A549 (cell line): ENCODE measurements at regions not wholly inside any gene's neighbourhood (a gene's known extent, or its start where the extent isn't known, plus 50 kb on each side); places are given as distances from the start of the nearest gene placed in this dataset.

Source experiments
- ATAC-seq, 2 experiments: fragments of 200-7000 bp in 1 of 2; fragments of >200 bp in 1 of 2; cut with Nextera tagmentation in 1 of 2; cut with Tn5 transposase in 1 of 2; 3 replicates each; pipeline versions ENCODE4 v1.8.0 to v1.9.1; 2018 to 2020; ENCODE audit warnings: mild to moderate bottlenecking in 1 of 2, moderate library complexity in 1 of 2
- CTCF ChIA-PET: fragments of 300-600 bp; sonication (Branson Sonifier 250); formaldehyde crosslinking; extraction: SDS; loops from one replicate; lab custom pipeline; 2021; ENCODE audit warnings: antibody characterized with exemption, inconsistent platforms; lab: Yijun Ruan, JAX
- POLR2A ChIA-PET: fragments of 350-600 bp; formaldehyde crosslinking; extraction: SDS; loops from one replicate; lab custom pipeline; 2021; ENCODE audit warnings: antibody characterized with exemption, inconsistent platforms; lab: Yijun Ruan, JAX
- DNase-seq, 2 experiments: peaks; one replicate each; pipeline versions ENCODE4 v3.0.0 to v3.0.0-alpha.2; 2011 to 2016; ENCODE audit warnings: low read depth in 1 of 2, low spot score in 1 of 2
- FAIRE-seq: peaks from 2 replicates; lab custom pipeline; 2011; peaks lifted over from hg19 to GRCh38; lab: Jason Lieb, UNC
- H3K27ac ChIP-seq, 2 experiments: fragments of >200 bp; sonication (Bioruptor Twin); formaldehyde crosslinking; 3 replicates each; pipeline ENCODE4 v1.5.1; 2016 to 2017
- H3K4me1 ChIP-seq: fragments of >200 bp; sonication (Bioruptor Twin); formaldehyde crosslinking; 3 replicates; pipeline ENCODE4 v1.6.1; 2016
- H3K4me2 ChIP-seq: fragments of >200 bp; sonication (Bioruptor Twin); formaldehyde crosslinking; 3 replicates; pipeline ENCODE4 v1.6.1; 2016
- H3K4me3 ChIP-seq: fragments of >200 bp; sonication (Bioruptor Twin); formaldehyde crosslinking; 3 replicates; pipeline ENCODE4 v1.5.1; 2016
- H3K9me3 ChIP-seq: fragments of >200 bp; sonication (Bioruptor Twin); formaldehyde crosslinking; 3 replicates; pipeline ENCODE4 v1.6.1; 2016
- ATOH8 ChIP-seq: fragments of 250-450 bp; sonication (Bioruptor Pico); IDR thresholded peaks from 2 replicates; pipeline ENCODE4 v1.5.0; 2020; ENCODE audit warnings: low read depth, mild to moderate bottlenecking, moderate library complexity
- BCL3 ChIP-seq: fragments of >200 bp; sonication (Bioruptor Twin); formaldehyde crosslinking; IDR thresholded peaks from 3 replicates; pipeline ENCODE4 v1.6.1; 2016
- CBX8 ChIP-seq: fragments of 200-600 bp; sonication (generic); IDR thresholded peaks from 2 replicates; pipeline ENCODE4 v1.6.1; 2016
- CEBPB ChIP-seq, 2 experiments: fragments of >200 bp in 1 of 2; sonication (Bioruptor Twin) in 1 of 2; formaldehyde crosslinking in 1 of 2; IDR thresholded peaks; 2 replicates each; pipeline ENCODE4 v1.6.1; 2012 to 2016
- EHF ChIP-seq: fragments of 250-450 bp; sonication (Bioruptor Pico); IDR thresholded peaks from 2 replicates; pipeline ENCODE4 v1.5.0; 2020; ENCODE audit warnings: mild to moderate bottlenecking
- EHMT2 ChIP-seq: fragments of 200-600 bp; sonication (generic); IDR thresholded peaks from 2 replicates; pipeline ENCODE4 v1.6.1; 2016; ENCODE audit warnings: antibody characterized with exemption, low read depth, mild to moderate bottlenecking, moderate library complexity
- ELK1 ChIP-seq: fragments of 150-350 bp; IDR thresholded peaks from 2 replicates; pipeline ENCODE4 v1.6.1; 2014; ENCODE audit warnings: low read depth, mild to moderate bottlenecking, low read length
- EP300 ChIP-seq, 2 experiments: fragments of >200 bp; sonication (Bioruptor Twin); formaldehyde crosslinking; IDR thresholded peaks; 2 replicates in 1 of 2; 3 replicates in 1 of 2; pipeline ENCODE4 v1.6.1; 2016 to 2017
- FOSB ChIP-seq: fragments of 250-450 bp; sonication (Bioruptor Pico); IDR thresholded peaks from 2 replicates; pipeline ENCODE4 v1.5.0; 2020; ENCODE audit warnings: mild to moderate bottlenecking, moderate library complexity
- HES2 ChIP-seq: fragments of >200 bp; sonication (Bioruptor Twin); formaldehyde crosslinking; IDR thresholded peaks from 2 replicates; pipeline ENCODE4 v1.6.1; 2016
- HEYL ChIP-seq: fragments of 250-450 bp; sonication (Bioruptor Pico); IDR thresholded peaks from 2 replicates; pipeline ENCODE4 v1.8.0; 2021; ENCODE audit warnings: mild to moderate bottlenecking, moderate library complexity
- HMGXB4 ChIP-seq: fragments of 250-450 bp; sonication (Bioruptor Pico); IDR thresholded peaks from 2 replicates; pipeline ENCODE4 v1.5.0; 2021; ENCODE audit warnings: mild to moderate bottlenecking, moderate library complexity, borderline replicate concordance
- HOXB13 ChIP-seq: fragments of 250-450 bp; sonication (Bioruptor Pico); IDR thresholded peaks from 2 replicates; pipeline ENCODE4 v1.5.0; 2020; ENCODE audit warnings: low read depth, mild to moderate bottlenecking, moderate library complexity
- HOXB5 ChIP-seq: fragments of 250-450 bp; sonication (Bioruptor Pico); IDR thresholded peaks from 2 replicates; pipeline ENCODE4 v1.5.0; 2020; ENCODE audit warnings: mild to moderate bottlenecking, moderate library complexity
- KDM5A ChIP-seq: fragments of 200-600 bp; sonication (generic); IDR thresholded peaks from 2 replicates; pipeline ENCODE4 v1.6.1; 2016; ENCODE audit warnings: antibody characterized with exemption, mild to moderate bottlenecking
- MAZ ChIP-seq: fragments of 150-350 bp; IDR thresholded peaks from 2 replicates; pipeline ENCODE4 v1.6.1; 2014; ENCODE audit warnings: antibody characterized with exemption, low read depth, low read length, borderline replicate concordance
- MYC ChIP-seq: IDR thresholded peaks from 2 replicates; pipeline ENCODE4 v1.6.1; 2012; ENCODE audit warnings: mild to moderate bottlenecking, inconsistent platforms, low read length, improper control_type of control experiment, borderline replicate concordance
- NFE2L2 ChIP-seq: fragments of 150-350 bp; conservative IDR thresholded peaks from 2 replicates; pipeline ENCODE4 v1.6.1; 2014; ENCODE audit warnings: low read length
- POLR2AphosphoS2 ChIP-seq: conservative IDR thresholded peaks from 2 replicates; pipeline ENCODE4 v1.6.1; 2012; ENCODE audit warnings: low read length, improper control_type of control experiment, inconsistent platforms
- RARB ChIP-seq: fragments of 250-450 bp; sonication (Bioruptor Pico); IDR thresholded peaks from 2 replicates; pipeline ENCODE4 v1.8.0; 2021; ENCODE audit warnings: mild to moderate bottlenecking, moderate library complexity
- RCOR1 ChIP-seq: fragments of 150-350 bp; IDR thresholded peaks from 2 replicates; pipeline ENCODE4 v1.6.1; 2014; ENCODE audit warnings: antibody characterized with exemption, low read length, low read depth
- TP53 ChIP-seq: fragments of 250-450 bp; sonication (Bioruptor Pico); IDR thresholded peaks from 2 replicates; pipeline ENCODE4 v1.5.0; 2021; ENCODE audit warnings: mild to moderate bottlenecking, moderate library complexity
- USF2 ChIP-seq: fragments of 450-650 bp; IDR thresholded peaks from 2 replicates; pipeline ENCODE4 v1.6.1; 2014; ENCODE audit warnings: antibody characterized with exemption
- ZC3H11A ChIP-seq: fragments of 450-650 bp; IDR thresholded peaks from 2 replicates; pipeline ENCODE4 v1.6.1; 2014; ENCODE audit warnings: antibody characterized with exemption, mild to moderate bottlenecking
- ZSCAN20 ChIP-seq: fragments of 250-450 bp; sonication (Bioruptor Pico); IDR thresholded peaks from 2 replicates; pipeline ENCODE4 v1.8.0; 2022; ENCODE audit warnings: mild to moderate bottlenecking, moderate library complexity
- WGBS: methylation state at CpG from one replicate; pipeline ENCODE4 v1.1.6; 2017; ENCODE audit errors: missing lambda C conversion rate; 5-methylcytosine and 5-hydroxymethylcytosine counted together

- Histone ChIP-seq H3K4me3 (no peak overlapping the region), H3K4me1 (no peaks in the 10 kb centered on the region), H3K4me2 (no peak overlapping the region)
- FAIRE-seq (no peak), DNase-seq (no peak), ATAC-seq (no peak)
- POLR2A ChIA-PET = no interaction called here
- 36% methylated on average over 7 of the region's 7 CpGs for WGBS
- TF ChIP-seq FOSB (no peak), USF2 (no peak), HES2 (no peak), EHF (CRISPR knock-in tag) (no peak), NFE2L2 (no peak), HMGXB4 (no peak), ZC3H11A (no peak), ELK1 (no peak), RCOR1 (no peak), HEYL (CRISPR knock-in tag) (no peak)
- TF ChIP-seq, all 56 proteins: peak for 0
- H3K9me3 ChIP-seq = no peaks in the 10 kb centered on the region
- CTCF ChIA-PET = interaction anchor here (1.4 kb wide), 1 partner anchor 279 kb away, joined by 6 read pairs; no protein-coding TSS in a partner anchor
- no peak overlapping the region for H3K27ac ChIP-seq
These were observed 103.0 kb downstream of the APOB start for GRCh38 chr2:20940856-20941255.

GRCh38 chr2:20939931-20940795 is 103.7 kb downstream of the APOB start:
- H3K4me3 ChIP-seq = no peak overlapping the region
- ATAC-seq (no peak), FAIRE-seq (no peak), DNase-seq (no peak)
- TF ChIP-seq EHMT2 (no peak), HOXB13 (no peak), HMGXB4 (no peak), ZC3H11A (no peak), CBX8 (no peak), EP300 (IDR thresholded peaks at IDR 0.05) (no peak), CEBPB (IDR thresholded peaks at IDR 0.05) (no peak), MAZ (no peak), ATOH8 (no peak), RCOR1 (no peak), HOXB5 (CRISPR knock-in tag) (no peak), TP53 (CRISPR knock-in tag) (no peak), KDM5A (no peak), RARB (CRISPR knock-in tag) (no peak), BCL3 (no peak), NFE2L2 (no peak), POLR2AphosphoS2 (no peak), ZSCAN20 (CRISPR knock-in tag) (no peak), MYC (no peak)
- POLR2A ChIA-PET = interaction anchor here (0.6 kb wide), 1 partner anchor 492 kb away, joined by 7 read pairs; no protein-coding TSS in a partner anchor
- H3K4me1 ChIP-seq = no peaks in the 10 kb centered on the region
- CTCF ChIA-PET = interaction anchor here (0.7 to 1.4 kb wide), 2 partner anchors 26 to 278 kb away, joined by 3 to 6 read pairs; no protein-coding TSS in a partner anchor
- 12% methylated on average over 13 of the region's 13 CpGs for WGBS
- no peaks in the 10 kb centered on the region for H3K9me3 ChIP-seq
- no peak overlapping the region for H3K4me2 ChIP-seq
- H3K27ac ChIP-seq = no peak overlapping the region
